OCI-LY7 (cell line): ENCODE measurements at regions not wholly inside any gene's neighbourhood (a gene's known extent, or its start where the extent isn't known, plus 50 kb on each side); places are given as distances from the start of the nearest gene placed in this dataset.

Experiments used
- EZH2phosphoT487 ChIP-seq: fragments of 200-600 bp; sonication (generic); IDR thresholded peaks from 2 replicates; pipeline ENCODE4 v1.6.1; 2018; ENCODE audit warnings: low read depth, borderline replicate concordance, mild to moderate bottlenecking, mixed run types, antibody characterized with exemption, low read length, moderate library complexity, mixed read lengths
- TF ChIP-seq, protein P1 (sequence below): fragments of 200-600 bp; sonication (generic); conservative IDR thresholded peaks from 2 replicates; pipeline ENCODE4 v1.5.1; 2014; ENCODE audit warnings: mild to moderate bottlenecking, antibody characterized with exemption, low read length, moderate library complexity, mixed read lengths

DNA sequence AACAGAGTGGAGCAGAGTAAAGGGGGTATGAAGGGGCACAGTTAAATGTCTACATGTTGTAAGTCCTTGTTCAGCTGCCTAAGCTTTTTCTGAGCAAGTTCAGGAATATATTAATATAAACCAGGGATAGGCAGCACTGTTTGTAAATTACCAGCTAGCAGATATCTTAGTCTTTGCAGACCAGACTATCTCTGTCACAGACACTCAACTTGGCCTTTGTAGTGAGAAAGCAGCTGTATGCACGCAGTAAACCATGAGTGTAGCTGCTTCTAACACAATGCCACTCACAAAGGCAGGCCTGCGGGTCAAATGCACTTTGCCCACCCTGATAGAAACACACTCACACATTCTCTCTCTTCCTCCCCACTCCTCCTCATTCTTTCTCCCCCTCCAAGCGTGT lies 1016.9 kb downstream of the UQCRFS1 start:
- TF ChIP-seq, protein P1, sequence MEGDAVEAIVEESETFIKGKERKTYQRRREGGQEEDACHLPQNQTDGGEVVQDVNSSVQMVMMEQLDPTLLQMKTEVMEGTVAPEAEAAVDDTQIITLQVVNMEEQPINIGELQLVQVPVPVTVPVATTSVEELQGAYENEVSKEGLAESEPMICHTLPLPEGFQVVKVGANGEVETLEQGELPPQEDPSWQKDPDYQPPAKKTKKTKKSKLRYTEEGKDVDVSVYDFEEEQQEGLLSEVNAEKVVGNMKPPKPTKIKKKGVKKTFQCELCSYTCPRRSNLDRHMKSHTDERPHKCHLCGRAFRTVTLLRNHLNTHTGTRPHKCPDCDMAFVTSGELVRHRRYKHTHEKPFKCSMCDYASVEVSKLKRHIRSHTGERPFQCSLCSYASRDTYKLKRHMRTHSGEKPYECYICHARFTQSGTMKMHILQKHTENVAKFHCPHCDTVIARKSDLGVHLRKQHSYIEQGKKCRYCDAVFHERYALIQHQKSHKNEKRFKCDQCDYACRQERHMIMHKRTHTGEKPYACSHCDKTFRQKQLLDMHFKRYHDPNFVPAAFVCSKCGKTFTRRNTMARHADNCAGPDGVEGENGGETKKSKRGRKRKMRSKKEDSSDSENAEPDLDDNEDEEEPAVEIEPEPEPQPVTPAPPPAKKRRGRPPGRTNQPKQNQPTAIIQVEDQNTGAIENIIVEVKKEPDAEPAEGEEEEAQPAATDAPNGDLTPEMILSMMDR: no peak
- TF ChIP-seq EZH2phosphoT487: no peak
